Amniotic stem cell (primary cell): ENCODE measurements at regions not wholly inside any gene's neighbourhood (a gene's known extent, or its start where the extent isn't known, plus 50 kb on each side); places are given as distances from the start of the nearest gene placed in this dataset.

Experiments used
- DNase-seq: peaks from one replicate; lab custom pipeline; 2025; lab: John Stamatoyannopoulos, UW

GRCh38 chr1:96002201-96002600, 719.4 kb upstream of the PTBP2 start:
- DNase-seq: no peak

GRCh38 chr1:96002969-96003964, 718.3 kb upstream of the PTBP2 start:
- no peak for DNase-seq

- DNase-seq: no peak
Observed at GRCh38 chr1:96009831-96010434, 711.7 kb upstream of the PTBP2 start.

GRCh38 chr1:96011606-96012005, 710.0 kb upstream of the PTBP2 start:
- no peak for DNase-seq

GRCh38 chr1:96016219-96016618, 705.4 kb upstream of the PTBP2 start:
- no peak for DNase-seq

- no peak for DNase-seq
Observed at GRCh38 chr1:96020378-96020777, 701.2 kb upstream of the PTBP2 start.

GRCh38 chr1:96025062-96025461, 696.5 kb upstream of the PTBP2 start:
- no peak for DNase-seq

GRCh38 chr1:96028071-96028470, 693.5 kb upstream of the PTBP2 start:
- DNase-seq: no peak

- DNase-seq: no peak
Observed at GRCh38 chr1:96030312-96030711, 691.3 kb upstream of the PTBP2 start.

- no peak for DNase-seq
Observed at GRCh38 chr1:96034006-96034405, 687.6 kb upstream of the PTBP2 start.

- DNase-seq: no peak
Observed at GRCh38 chr1:96036763-96037162, 684.8 kb upstream of the PTBP2 start.

- no peak for DNase-seq
Observed at GRCh38 chr1:96038636-96039035, 682.9 kb upstream of the PTBP2 start.

GRCh38 chr1:96039910-96040309, 681.7 kb upstream of the PTBP2 start:
- no peak for DNase-seq

- no peak for DNase-seq
Observed at GRCh38 chr1:96041470-96041869, 680.1 kb upstream of the PTBP2 start.

- no peak for DNase-seq
Observed at GRCh38 chr1:96048572-96049212, 672.9 kb upstream of the PTBP2 start.

- DNase-seq: no peak
Observed at GRCh38 chr1:96049759-96050409, 671.7 kb upstream of the PTBP2 start.

- no peak for DNase-seq
Observed at GRCh38 chr1:96059276-96059675, 662.3 kb upstream of the PTBP2 start.

- no peak for DNase-seq
Observed at GRCh38 chr1:96059736-96060135, 661.8 kb upstream of the PTBP2 start.

GRCh38 chr1:96060621-96061020, 661.0 kb upstream of the PTBP2 start:
- no peak for DNase-seq

GRCh38 chr1:96072021-96072420, 649.6 kb upstream of the PTBP2 start:
- no peak for DNase-seq

- no peak for DNase-seq
Observed at GRCh38 chr1:96073100-96073499, 648.5 kb upstream of the PTBP2 start.

GRCh38 chr1:96074422-96074821, 647.2 kb upstream of the PTBP2 start:
- DNase-seq: no peak
